ENCODE measurements at regions not wholly inside any gene's neighbourhood (a gene's known extent, or its start where the extent isn't known, plus 50 kb on each side); places are given as distances from the start of the nearest gene placed in this dataset.
"Not testable (repeated sequence)": the region's sequence is repeated elsewhere in the genome, so short reads cannot be mapped to it uniquely, and the experiment has no call there.

DNA sequence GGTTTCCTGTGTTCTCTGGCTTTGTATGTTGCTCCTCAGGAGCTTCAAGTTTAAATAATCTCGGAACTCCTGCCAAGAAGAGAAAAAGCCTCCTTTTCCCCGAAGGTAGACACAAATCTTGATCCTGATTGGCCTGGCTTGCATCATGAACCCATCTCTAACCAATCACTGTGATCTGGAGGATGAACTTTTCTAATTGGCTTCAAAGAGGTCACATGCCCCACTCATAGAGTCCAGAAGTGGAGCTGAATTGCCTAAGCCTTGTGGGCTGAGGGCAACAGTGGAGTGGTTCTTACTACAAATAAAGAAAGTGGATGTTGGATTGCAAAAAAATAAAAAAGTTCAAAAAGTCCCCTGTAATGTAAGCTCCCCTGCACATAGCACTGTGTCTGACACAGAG is 245.9 kb downstream of the MID1IP1 start:
- DNase-seq (ENCODE audit: low read depth): no peak

- DNase-seq (ENCODE audit: low read depth): no peak
Observed at GRCh38 chrX:39049975-39050374, 248.7 kb downstream of the MID1IP1 start.

DNA sequence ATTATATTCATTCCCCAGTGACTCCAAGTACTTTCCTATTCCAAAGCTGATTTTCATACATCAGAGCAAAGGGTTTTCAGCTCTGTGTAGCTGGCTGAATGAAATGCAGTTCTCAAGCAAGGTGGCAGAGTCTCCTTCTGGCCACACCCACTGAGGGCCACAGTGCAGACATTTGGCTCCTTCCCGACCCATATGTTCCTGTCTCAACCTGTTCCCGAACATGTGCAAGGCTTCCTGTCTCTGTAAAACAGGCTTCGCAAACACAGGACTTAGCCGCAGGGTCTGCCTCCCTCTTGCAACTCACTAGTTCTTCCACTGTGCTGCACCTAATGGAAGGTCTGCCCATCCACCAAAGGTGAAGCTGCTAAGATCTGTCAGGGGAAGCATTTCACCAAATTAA is 249.2 kb downstream of the MID1IP1 start:
- no peak for DNase-seq (ENCODE audit: low read depth)

DNA sequence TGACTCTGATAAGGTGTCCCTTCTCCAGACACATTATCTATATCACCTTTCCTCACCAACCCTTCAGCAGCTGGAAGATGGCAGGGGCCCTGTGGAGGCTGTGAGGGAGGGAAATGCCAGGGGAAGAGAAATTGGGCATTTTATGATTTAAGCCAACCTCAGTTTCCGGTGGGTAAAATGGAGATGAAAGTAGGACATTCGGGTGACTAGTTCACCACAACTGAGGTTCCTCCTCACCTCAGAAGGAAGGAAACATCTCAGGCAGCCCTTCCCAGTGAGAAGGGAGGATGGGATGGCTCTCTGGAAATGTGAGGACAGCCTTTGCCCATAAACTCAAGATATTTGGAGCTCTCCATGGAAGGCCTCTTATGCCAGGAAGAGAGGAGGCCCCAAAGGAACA is 251.5 kb downstream of the MID1IP1 start:
- DNase-seq (ENCODE audit: low read depth): no peak

- no peak for DNase-seq (ENCODE audit: low read depth)
Observed at GRCh38 chrX:39058724-39059123, 257.5 kb downstream of the MID1IP1 start.

- no peak for DNase-seq (ENCODE audit: low read depth)
Observed at GRCh38 chrX:39059866-39060265, 258.6 kb downstream of the MID1IP1 start.

- no peak for DNase-seq (ENCODE audit: low read depth)
Observed at GRCh38 chrX:39063037-39063436, 261.8 kb downstream of the MID1IP1 start.

- DNase-seq (ENCODE audit: low read depth): no peak
Observed at GRCh38 chrX:39063702-39064101, 262.4 kb downstream of the MID1IP1 start.

DNA sequence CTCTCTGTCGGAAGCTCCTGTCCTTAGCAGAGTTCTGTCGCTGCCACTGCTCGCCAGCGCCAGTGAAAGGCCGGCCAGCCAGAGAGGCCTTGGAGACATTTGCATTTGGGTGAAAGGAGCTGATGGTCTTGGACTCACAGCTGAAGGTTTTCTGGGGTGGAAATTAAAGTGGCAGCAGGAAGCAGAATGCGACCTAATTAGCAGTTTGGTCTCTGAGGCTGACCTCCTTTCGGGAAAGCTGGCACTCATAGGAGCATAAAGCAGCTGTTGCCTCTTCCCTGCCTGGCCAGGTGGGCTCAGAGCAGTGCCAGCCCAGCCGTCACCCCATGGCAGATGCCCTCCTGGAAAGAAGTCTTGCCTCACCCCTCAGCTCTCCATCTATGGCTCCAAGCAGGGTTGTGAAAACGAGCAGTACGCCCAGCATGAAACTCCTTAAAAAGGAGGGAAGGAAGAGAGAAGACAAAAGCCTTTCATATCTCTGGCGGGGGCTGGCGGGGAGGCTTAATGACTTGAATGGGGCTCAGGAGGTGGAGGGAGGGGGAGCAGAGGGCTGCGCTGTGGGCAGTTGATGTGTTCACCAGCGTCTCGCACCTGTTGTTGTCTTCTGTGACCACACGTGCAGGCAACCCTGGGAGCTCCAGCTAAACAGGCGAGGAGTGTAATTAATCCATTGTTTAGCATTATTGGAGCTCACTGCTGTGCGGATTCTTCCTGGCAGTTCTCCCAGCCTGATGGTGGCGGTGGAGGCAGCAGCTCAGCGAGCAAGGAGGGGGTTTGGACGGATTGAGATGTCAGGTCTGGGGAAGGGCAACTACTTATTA is 264.0 kb downstream of the MID1IP1 start:
- DNase-seq (ENCODE audit: low read depth): no peak

GRCh38 chrX:39067866-39068265 is 266.6 kb downstream of the MID1IP1 start:
- DNase-seq (ENCODE audit: low read depth): no peak

DNA sequence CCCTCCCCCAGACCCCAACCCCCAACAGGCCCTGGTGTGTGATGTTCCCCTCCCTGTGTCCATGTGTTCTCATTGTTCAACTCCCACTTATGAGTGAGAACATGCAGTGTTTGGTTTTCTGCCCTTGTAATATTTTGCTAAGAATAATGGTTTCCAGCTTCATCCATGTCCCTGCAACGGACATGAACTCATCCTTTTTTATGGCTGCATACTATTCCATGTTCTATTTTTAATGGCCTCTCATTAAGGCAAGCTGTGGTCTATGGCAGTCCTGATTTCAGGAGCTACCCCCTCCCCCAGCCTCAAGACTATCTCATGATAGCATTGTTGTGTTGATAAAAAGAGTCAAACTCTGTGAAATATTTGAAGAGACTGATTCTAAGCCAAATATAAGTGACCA is 267.4 kb downstream of the MID1IP1 start:
- not testable (repeated sequence) for DNase-seq (ENCODE audit: low read depth)

- no peak for DNase-seq (ENCODE audit: low read depth)
Observed at GRCh38 chrX:39070009-39070408, 268.8 kb downstream of the MID1IP1 start.

GRCh38 chrX:39073131-39073530 is 271.9 kb downstream of the MID1IP1 start:
- no peak for DNase-seq (ENCODE audit: low read depth)

- no peak for DNase-seq (ENCODE audit: low read depth)
Observed at GRCh38 chrX:39096599-39096998, 295.3 kb downstream of the MID1IP1 start.

- DNase-seq (ENCODE audit: low read depth): no peak
Observed at GRCh38 chrX:39104745-39105144, 303.5 kb downstream of the MID1IP1 start.

GRCh38 chrX:39112143-39112542 is 310.9 kb downstream of the MID1IP1 start:
- no peak for DNase-seq (ENCODE audit: low read depth)

GRCh38 chrX:39115166-39115565 is 313.9 kb downstream of the MID1IP1 start:
- no peak for DNase-seq (ENCODE audit: low read depth)

- DNase-seq (ENCODE audit: low read depth): no peak
Observed at GRCh38 chrX:39117101-39117500, 315.8 kb downstream of the MID1IP1 start.

DNA sequence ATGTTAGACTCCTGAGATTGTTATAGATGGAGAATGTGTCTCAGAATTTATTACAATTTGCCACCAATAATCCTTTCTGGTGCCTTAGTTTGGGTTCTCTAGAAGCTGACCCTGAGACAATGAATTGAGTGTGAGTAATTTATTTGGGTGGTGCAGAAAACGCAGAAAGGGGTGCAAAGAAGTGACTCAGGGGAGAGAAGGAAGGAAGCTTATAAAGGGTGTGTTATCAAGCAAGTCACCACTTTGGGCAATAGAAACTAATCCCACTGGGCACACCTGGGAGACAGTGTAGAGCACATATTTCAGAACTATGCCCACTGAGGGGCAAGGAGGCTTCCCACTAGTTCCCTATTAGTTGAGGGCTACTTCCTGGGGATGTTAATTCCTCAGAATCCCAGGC is 320.6 kb downstream of the MID1IP1 start:
- no peak for DNase-seq (ENCODE audit: low read depth)

GRCh38 chrX:39125834-39126233 is 324.6 kb downstream of the MID1IP1 start:
- DNase-seq (ENCODE audit: low read depth): no peak

DNA sequence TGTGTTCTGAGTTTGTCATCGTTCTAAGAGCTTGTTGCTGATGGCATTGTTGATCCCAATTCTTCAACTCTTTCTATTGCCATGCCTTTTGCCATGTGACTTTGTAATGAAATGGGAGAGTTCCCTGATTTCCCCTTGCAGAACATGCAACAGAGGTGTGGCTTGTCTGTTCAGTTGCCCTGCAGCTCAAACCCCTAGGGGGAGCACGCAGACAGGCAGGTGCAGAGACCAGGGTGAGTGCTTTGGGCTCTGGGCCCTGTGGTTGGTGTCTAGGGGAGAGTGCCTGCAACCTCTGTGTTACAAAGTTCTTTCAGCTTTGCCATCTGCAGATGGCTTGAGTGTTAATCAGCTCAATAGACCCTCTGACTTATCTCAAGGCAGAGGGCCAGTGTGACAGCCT is 332.7 kb downstream of the MID1IP1 start:
- DNase-seq (ENCODE audit: low read depth): no peak

DNA sequence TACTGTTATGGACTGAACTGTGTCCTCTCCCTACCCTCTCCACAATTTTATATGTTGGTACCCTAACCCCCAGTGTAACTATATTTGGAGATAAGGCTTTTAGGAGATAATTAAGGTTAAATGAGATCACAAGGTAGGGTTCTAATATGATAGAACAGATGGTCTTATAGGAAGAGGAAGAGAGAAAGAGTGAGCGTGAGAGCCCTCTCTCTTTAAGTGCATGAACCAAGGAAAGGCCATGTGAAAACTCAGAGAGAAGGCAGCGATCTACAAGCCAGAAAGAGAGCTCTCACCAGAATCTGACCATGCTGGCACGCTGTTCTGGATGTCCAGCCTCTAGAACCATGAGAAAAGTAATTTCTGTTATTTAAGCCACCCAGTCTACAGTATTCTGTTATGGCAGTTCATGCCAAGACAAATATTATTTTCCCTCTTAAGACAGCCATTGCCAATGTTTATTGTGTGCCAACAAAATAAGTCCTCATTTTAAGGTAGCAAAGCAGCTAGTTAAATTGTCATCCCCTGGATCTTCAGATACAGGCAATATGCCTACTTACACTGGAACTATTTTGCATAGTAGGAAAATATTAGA is 336.2 kb downstream of the MID1IP1 start:
- DNase-seq (ENCODE audit: low read depth): no peak

GRCh38 chrX:39140581-39140980 is 339.3 kb downstream of the MID1IP1 start:
- no peak for DNase-seq (ENCODE audit: low read depth)

GRCh38 chrX:39144323-39144722 is 343.1 kb downstream of the MID1IP1 start:
- no peak for DNase-seq (ENCODE audit: low read depth)

Measured in activated gamma-delta T cell treated with anti-CD3 and anti-CD28 coated beads, Interleukin-2, amount 50 U/mL, for 16 hours (primary cell).